Upper lobe of left lung (tissue), 6 donors: ENCODE measurements at regions not wholly inside any gene's neighbourhood (a gene's known extent, or its start where the extent isn't known, plus 50 kb on each side); places are given as distances from the start of the nearest gene placed in this dataset.
A peak's percentile ranks its signal among the peaks of the same experiment; 100 is the strongest.

ENCODE experiments used
- ATAC-seq, 2 donors: fragments of 200-7000 bp; cut with Tn5 transposase; one replicate each; pipeline ENCODE4 v1.9.1; 2022; ENCODE audit warnings: mild to moderate bottlenecking in 2 of 2, moderate library complexity in 2 of 2; ENCODE audit not compliant: low FRiP score in 2 of 2
- DNase-seq, 2 donors: peaks; one replicate each; pipeline ENCODE4 v3.0.0-alpha.2; 2019 to 2020
- H3K27ac ChIP-seq, 4 donors: fragments of 200-600 bp; sonication (generic); one replicate each; pipeline ENCODE4 v1.5.1; 2016 to 2019
- H3K27me3 ChIP-seq, 4 donors: fragments of 200-600 bp; sonication (generic); one replicate each; pipeline ENCODE4 v1.5.1; 2017 to 2019
- H3K36me3 ChIP-seq, 4 donors: fragments of 200-600 bp; sonication (generic); one replicate each; pipeline ENCODE4 v1.5.1; 2016 to 2019
- H3K4me1 ChIP-seq, 4 donors: fragments of 200-600 bp; sonication (generic); one replicate each; pipeline ENCODE4 v1.5.1; 2018 to 2019
- H3K4me3 ChIP-seq, 4 donors: fragments of 200-600 bp; sonication (generic); one replicate each; pipeline ENCODE4 v1.5.1; 2017 to 2019; ENCODE audit warnings: mild to moderate bottlenecking in 2 of 4, moderate library complexity in 1 of 4
- H3K9me3 ChIP-seq, 4 donors: fragments of 200-600 bp; sonication (generic); one replicate each; pipeline ENCODE4 v1.5.1; 2018 to 2019
- CTCF ChIP-seq, 6 experiments: fragments of 450-650 bp in 4 of 6; fragments of 200-600 bp in 2 of 6; sonication (generic) in 2 of 6; IDR thresholded peaks; one replicate each; pipeline ENCODE4 v1.5.1; 2016 to 2019; ENCODE audit warnings: antibody characterized with exemption in 6 of 6
- EP300 ChIP-seq, 4 donors: sonication (generic); formaldehyde crosslinking; IDR thresholded peaks; one replicate each; pipeline ENCODE4 v1.5.1; 2017; ENCODE audit warnings: antibody characterized with exemption in 4 of 4, control low read depth in 2 of 4
- POLR2A ChIP-seq, 4 donors: fragments of 450-650 bp; IDR thresholded peaks; one replicate each; pipeline ENCODE4 v1.5.1; 2016 to 2017; ENCODE audit warnings: antibody characterized with exemption in 4 of 4, mild to moderate bottlenecking in 2 of 4
- POLR2AphosphoS5 ChIP-seq, 2 donors: sonication (generic); formaldehyde crosslinking; IDR thresholded peaks; one replicate each; pipeline ENCODE4 v1.5.1; 2017; ENCODE audit warnings: antibody characterized with exemption in 2 of 2
- WGBS, 2 donors: methylation state at CpG; one replicate each; pipeline ENCODE4 v1.1.5; 2017 to 2018; 5-methylcytosine and 5-hydroxymethylcytosine counted together
- donor health status: DM: no; HTN: no; CAD: no; lungs with moderate emphysema.
- donor health status: DM: no; HTN: yes; CAD: no; lungs with severe emphysema.

GRCh38 chr1:14420686-14421085, 177.8 kb upstream of the KAZN start:
- TF ChIP-seq EP300 (IDR thresholded peaks at IDR 0.05) (no peak), POLR2AphosphoS5 (IDR thresholded peaks at IDR 0.05) (no peak), CTCF (IDR thresholded peaks at IDR 0.05) (no peak), POLR2A (IDR thresholded peaks at IDR 0.05) (no peak)
- H3K4me3 ChIP-seq = no peak overlapping the region
- no peaks in the 10 kb centered on the region for H3K27me3 ChIP-seq
- ATAC-seq (no peak), DNase-seq (peak in 1 of 2 donors; percentile 70)
- H3K27ac ChIP-seq = no peak overlapping the region
- 91 to 98% methylated on average over 16 to 17 of the region's 26 CpGs for WGBS, 2 donors
- no peaks in the 10 kb centered on the region for H3K4me1 ChIP-seq
- no peaks in the 10 kb centered on the region for H3K36me3 ChIP-seq
- no peaks in the 10 kb centered on the region for H3K9me3 ChIP-seq

- no peak for DNase-seq
- no peak for TF ChIP-seq CTCF (IDR thresholded peaks at IDR 0.05)
- TF ChIP-seq POLR2AphosphoS5 (IDR thresholded peaks at IDR 0.05) = no peak
- no peak for TF ChIP-seq EP300 (IDR thresholded peaks at IDR 0.05)
- TF ChIP-seq POLR2A (IDR thresholded peaks at IDR 0.05) = no peak
- Histone ChIP-seq H3K27me3 (no peaks in the 10 kb centered on the region), H3K4me3 (no peak overlapping the region), H3K27ac (no peak overlapping the region), H3K4me1 (no peaks in the 10 kb centered on the region), H3K36me3 (no peaks in the 10 kb centered on the region), H3K9me3 (no peaks in the 10 kb centered on the region)
- no peak for ATAC-seq
- 88 to 92% methylated on average over 5 of the region's 5 CpGs for WGBS, 2 donors
Measured at GRCh38 chr1:14421295-14421976, 177.0 kb upstream of the KAZN start.

- Histone ChIP-seq H3K4me1 (no peaks in the 10 kb centered on the region), H3K27me3 (no peaks in the 10 kb centered on the region), H3K9me3 (no peaks in the 10 kb centered on the region), H3K36me3 (no peaks in the 10 kb centered on the region), H3K4me3 (no peak overlapping the region), H3K27ac (no peak overlapping the region)
- TF ChIP-seq POLR2A (IDR thresholded peaks at IDR 0.05) (no peak), CTCF (IDR thresholded peaks at IDR 0.05) (no peak), POLR2AphosphoS5 (IDR thresholded peaks at IDR 0.05) (no peak), EP300 (IDR thresholded peaks at IDR 0.05) (no peak)
- no peak for DNase-seq
- no peak for ATAC-seq
- 77 to 80% methylated on average over 9 of the region's 9 CpGs for WGBS, 2 donors
Measured at GRCh38 chr1:14421977-14422609, 176.4 kb upstream of the KAZN start.

- H3K36me3 ChIP-seq = no peaks in the 10 kb centered on the region
- no peak for DNase-seq
- 86 to 87% methylated on average over 7 to 9 of the region's 9 CpGs for WGBS, 2 donors
- H3K27ac ChIP-seq = no peak overlapping the region
- TF ChIP-seq EP300 (IDR thresholded peaks at IDR 0.05) = no peak
- TF ChIP-seq POLR2A (IDR thresholded peaks at IDR 0.05) = no peak
- no peak for TF ChIP-seq POLR2AphosphoS5 (IDR thresholded peaks at IDR 0.05)
- no peak for TF ChIP-seq CTCF (IDR thresholded peaks at IDR 0.05)
- H3K4me3 ChIP-seq = no peak overlapping the region
- H3K9me3 ChIP-seq = no peaks in the 10 kb centered on the region
- ATAC-seq = no peak
- H3K4me1 ChIP-seq = no peaks in the 10 kb centered on the region
- H3K27me3 ChIP-seq = no peaks in the 10 kb centered on the region
Measured at GRCh38 chr1:14424325-14425002, 174.0 kb upstream of the KAZN start.
